ENCODE measurements at regions not wholly inside any gene's neighbourhood (a gene's known extent, or its start where the extent isn't known, plus 50 kb on each side); places are given as distances from the start of the nearest gene placed in this dataset.

- no peak overlapping the region for H3K27ac Mint-ChIP-seq
- no peak overlapping the region for H3K4me3 Mint-ChIP-seq (ENCODE audit: low read depth)
- H3K9me3 Mint-ChIP-seq (ENCODE audit: low read depth), result no peaks in the 10 kb centered on the region
- no peak for DNase-seq (ENCODE audit: low spot score, unreplicated experiment)
- H3K4me1 Mint-ChIP-seq (ENCODE audit: low read depth), result no peaks in the 10 kb centered on the region
- no peaks in the 10 kb centered on the region for H3K36me3 Mint-ChIP-seq (ENCODE audit: insufficient read depth)
- H3K27me3 Mint-ChIP-seq, result no peaks in the 10 kb centered on the region
- no peak for TF ChIP-seq CTCF (IDR thresholded peaks at IDR 0.05; ENCODE audit: unreplicated experiment)
These were observed 133.1 kb downstream of the IQUB start for GRCh38 chr7:123401295-123401694.

GRCh38 chr7:123400196-123400595 is 134.2 kb downstream of the IQUB start:
- H3K36me3 Mint-ChIP-seq (ENCODE audit: insufficient read depth), result no peaks in the 10 kb centered on the region
- no peaks in the 10 kb centered on the region for H3K9me3 Mint-ChIP-seq (ENCODE audit: low read depth)

GRCh38 chr7:123398921-123399320 is 135.5 kb downstream of the IQUB start:
- Mint-ChIP-seq H3K4me3 (ENCODE audit: low read depth) (no peak overlapping the region), H3K36me3 (ENCODE audit: insufficient read depth) (no peaks in the 10 kb centered on the region), H3K27ac (no peak overlapping the region), H3K4me1 (ENCODE audit: low read depth) (no peaks in the 10 kb centered on the region), H3K9me3 (ENCODE audit: low read depth) (no peaks in the 10 kb centered on the region), H3K27me3 (no peaks in the 10 kb centered on the region)
- no peak for TF ChIP-seq CTCF (IDR thresholded peaks at IDR 0.05; ENCODE audit: unreplicated experiment)
- DNase-seq (ENCODE audit: low spot score, unreplicated experiment), result no peak

More at GRCh38 chr7:123400196-123400595, 134.2 kb downstream of the IQUB start:
- Mint-ChIP-seq H3K27ac (no peak overlapping the region), H3K4me3 (ENCODE audit: low read depth) (no peak overlapping the region), H3K27me3 (no peaks in the 10 kb centered on the region), H3K4me1 (ENCODE audit: low read depth) (no peaks in the 10 kb centered on the region)
- DNase-seq (ENCODE audit: low spot score, unreplicated experiment), result no peak
- no peak for TF ChIP-seq CTCF (IDR thresholded peaks at IDR 0.05; ENCODE audit: unreplicated experiment)

GRCh38 chr7:123397746-123398338 is 136.6 kb downstream of the IQUB start:
- no peaks in the 10 kb centered on the region for H3K36me3 Mint-ChIP-seq (ENCODE audit: insufficient read depth)
- no peak overlapping the region for H3K4me3 Mint-ChIP-seq (ENCODE audit: low read depth)
- H3K4me1 Mint-ChIP-seq (ENCODE audit: low read depth), result no peaks in the 10 kb centered on the region
- H3K27ac Mint-ChIP-seq, result no peak overlapping the region
- no peak for DNase-seq (ENCODE audit: low spot score, unreplicated experiment)
- no peak for TF ChIP-seq CTCF (IDR thresholded peaks at IDR 0.05; ENCODE audit: unreplicated experiment)
- H3K27me3 Mint-ChIP-seq, result no peaks in the 10 kb centered on the region
- H3K9me3 Mint-ChIP-seq (ENCODE audit: low read depth), result no peaks in the 10 kb centered on the region

- Mint-ChIP-seq H3K27me3 (no peaks in the 10 kb centered on the region), H3K27ac (no peak overlapping the region), H3K4me1 (ENCODE audit: low read depth) (no peaks in the 10 kb centered on the region), H3K9me3 (ENCODE audit: low read depth) (no peaks in the 10 kb centered on the region), H3K36me3 (ENCODE audit: insufficient read depth) (no peaks in the 10 kb centered on the region), H3K4me3 (ENCODE audit: low read depth) (no peak overlapping the region)
- no peak for TF ChIP-seq CTCF (IDR thresholded peaks at IDR 0.05; ENCODE audit: unreplicated experiment)
- DNase-seq (ENCODE audit: low spot score, unreplicated experiment), result no peak
These were observed 140.8 kb downstream of the IQUB start for GRCh38 chr7:123393623-123394022.

All from progenitor cell of endocrine pancreas (in vitro differentiated cells).